Fibroblast of the aortic adventitia (primary cell): ENCODE measurements at regions not wholly inside any gene's neighbourhood (a gene's known extent, or its start where the extent isn't known, plus 50 kb on each side); places are given as distances from the start of the nearest gene placed in this dataset.

ENCODE experiments used
- DNase-seq: peaks from one replicate; pipeline ENCODE4 v3.0.0-alpha.2; 2010; ENCODE audit warnings: low read depth
- H3K4me3 ChIP-seq: 2 replicates; pipeline ENCODE4 v1.5.1; 2011; ENCODE audit warnings: low read depth, mild to moderate bottlenecking, control low read depth, low read length, moderate library complexity
- CTCF ChIP-seq: IDR thresholded peaks from 2 replicates; pipeline ENCODE4 v1.5.1; 2011; ENCODE audit warnings: mild to moderate bottlenecking, low read length, control low read depth, inconsistent platforms; ENCODE audit not compliant: insufficient read depth

DNA sequence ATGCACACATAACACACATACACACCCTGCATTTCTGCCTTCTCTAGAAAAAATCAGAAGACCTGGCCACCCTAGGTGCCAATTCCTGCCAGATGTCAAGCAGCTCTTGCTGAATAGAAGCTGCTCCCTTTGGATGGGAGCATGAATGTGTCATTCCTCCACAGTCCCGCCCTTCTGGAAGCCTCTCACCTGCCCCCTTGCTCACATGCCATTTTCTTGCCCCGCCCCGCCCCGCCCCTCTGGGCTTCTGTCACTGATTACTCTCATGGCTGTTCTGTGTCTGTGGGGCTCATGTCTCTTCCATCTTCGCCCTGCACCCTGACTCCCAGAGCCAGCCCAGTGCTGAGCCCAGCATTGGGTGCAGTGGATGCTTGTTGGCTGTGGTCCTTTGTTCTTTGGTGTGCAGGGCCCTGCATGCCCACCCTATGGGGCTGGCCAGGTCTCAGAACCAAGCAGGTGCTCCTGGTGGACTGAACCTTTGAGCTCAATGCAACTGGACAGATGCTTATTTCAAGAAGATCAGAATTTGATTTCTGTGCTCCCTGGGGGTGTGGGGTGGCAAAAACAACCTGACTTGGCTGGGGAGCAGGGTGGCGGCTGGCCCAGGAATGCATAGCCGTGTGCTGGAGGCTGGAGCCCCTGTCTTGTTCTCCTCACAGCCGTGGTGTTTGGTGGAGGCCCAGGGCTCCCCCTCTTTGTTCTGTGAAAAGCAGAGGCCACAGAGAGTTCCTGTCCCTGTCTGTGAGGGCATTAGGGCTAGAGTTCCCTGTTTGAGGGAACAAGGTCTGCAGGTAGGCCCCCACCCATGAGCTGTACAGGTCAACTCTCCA, 140.6 kb upstream of the GLI2 start:
- H3K4me3 ChIP-seq: no peak overlapping the region
- DNase-seq: no peak
- TF ChIP-seq CTCF: no peak

DNA sequence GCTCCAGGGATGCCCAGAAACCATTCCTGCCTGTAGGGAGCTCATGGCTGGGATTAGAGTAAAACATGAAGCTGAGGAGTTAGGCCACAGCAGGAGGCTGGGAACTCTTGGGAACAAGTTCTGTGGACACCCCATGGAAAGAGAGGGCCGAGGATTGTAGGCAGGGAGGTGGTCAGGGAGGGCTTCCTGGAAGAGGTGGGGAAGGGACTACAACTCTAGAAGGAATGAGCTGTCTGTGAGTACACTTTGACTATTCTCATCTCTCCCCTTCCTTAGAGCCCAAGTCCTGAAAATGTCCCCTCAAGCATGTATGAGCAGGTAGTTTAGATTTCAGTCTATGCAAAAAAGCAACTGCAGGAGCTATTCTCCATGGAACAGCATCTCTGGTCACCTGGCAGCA, 139.9 kb upstream of the GLI2 start:
- no peak for TF ChIP-seq CTCF
- no peak for DNase-seq
- H3K4me3 ChIP-seq: no peak overlapping the region

DNA sequence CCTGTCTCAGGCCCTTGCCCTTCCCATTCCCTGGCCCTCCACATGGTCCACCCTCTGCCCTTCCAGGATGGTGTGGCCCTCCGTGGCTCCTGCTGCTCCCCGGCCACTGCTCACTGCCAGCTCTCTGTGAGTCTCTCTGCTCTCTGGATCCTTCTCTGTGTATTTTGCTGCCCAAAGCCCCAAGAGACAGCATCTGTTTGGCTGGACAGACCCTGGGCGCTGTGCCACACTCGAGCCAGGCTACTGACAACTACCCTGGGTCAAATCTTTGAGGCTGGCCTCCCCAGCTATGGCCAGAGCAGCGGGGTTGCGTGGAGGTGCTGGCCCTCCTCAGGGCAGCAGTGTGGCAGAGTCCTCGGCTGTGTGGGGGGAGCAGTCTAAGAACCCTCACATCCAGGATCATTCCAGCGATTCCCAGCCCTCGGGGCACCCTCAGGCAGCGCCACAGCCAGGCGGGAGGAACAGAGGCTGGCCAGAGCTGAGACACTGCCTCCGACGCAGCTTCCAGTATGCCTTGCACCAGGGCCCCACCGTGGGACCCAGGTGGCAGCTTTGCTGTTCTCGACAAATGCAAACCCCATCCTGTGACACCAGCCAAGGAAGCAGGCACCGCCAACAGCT, 139.4 kb upstream of the GLI2 start:
- no peak overlapping the region for H3K4me3 ChIP-seq
- DNase-seq: no peak
- no peak for TF ChIP-seq CTCF

- peak; percentile 85 for DNase-seq
- no peak overlapping the region for H3K4me3 ChIP-seq
- no peak for TF ChIP-seq CTCF
Observed at GRCh38 chr2:120596990-120597594, 138.6 kb upstream of the GLI2 start.

DNA sequence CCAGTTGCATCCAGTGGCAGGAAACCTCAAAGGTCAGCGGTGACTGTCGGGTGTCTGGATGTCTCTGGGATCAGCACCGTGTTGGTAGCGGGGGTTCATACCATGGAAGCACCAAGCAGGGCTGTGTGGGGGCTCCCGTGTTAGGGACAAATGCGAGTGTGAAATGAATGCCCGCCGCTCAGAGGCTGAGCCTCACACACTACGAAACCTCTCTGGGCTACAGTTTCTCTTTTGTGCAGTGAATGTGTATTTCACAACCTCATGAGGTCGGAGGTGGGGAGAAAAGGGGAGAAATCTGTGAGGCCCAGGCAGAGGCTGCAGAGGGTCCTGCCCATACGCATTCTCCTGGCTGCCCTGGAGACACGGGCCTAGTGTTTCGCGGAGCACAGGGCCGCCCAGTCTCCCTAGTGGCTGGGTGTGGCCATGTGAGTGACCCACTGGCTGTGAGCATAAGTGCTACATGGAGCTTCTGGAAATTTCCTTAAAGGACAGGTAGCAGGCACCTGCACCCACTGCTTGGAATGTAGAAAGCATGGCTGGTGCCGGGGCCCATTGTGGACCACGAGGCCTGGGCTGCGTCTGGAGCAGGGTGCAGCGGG, 138.0 kb upstream of the GLI2 start:
- no peak for TF ChIP-seq CTCF
- DNase-seq: no peak
- H3K4me3 ChIP-seq: no peak overlapping the region

DNA sequence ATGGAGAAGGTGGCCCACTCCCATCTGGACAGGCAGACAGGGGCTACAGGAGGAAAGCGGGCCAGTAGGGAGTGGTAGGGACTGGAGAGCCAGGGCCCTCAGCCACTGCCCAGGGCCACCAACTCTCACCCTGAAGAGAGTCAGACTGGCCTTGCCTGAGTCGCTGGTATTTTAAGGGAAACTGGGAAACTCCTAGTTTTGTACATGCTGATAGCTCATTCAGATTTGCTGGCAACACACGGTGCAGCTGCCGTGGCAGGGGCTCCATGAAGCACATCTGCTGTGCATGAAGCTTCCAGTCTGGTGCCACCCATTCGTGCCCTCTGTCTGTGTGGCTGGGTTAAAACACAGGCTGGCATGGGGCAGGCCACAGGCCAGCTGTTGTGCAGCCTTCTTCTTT, 137.3 kb upstream of the GLI2 start:
- H3K4me3 ChIP-seq: no peak overlapping the region
- no peak for DNase-seq
- no peak for TF ChIP-seq CTCF
